Thoracic aorta (tissue), 2 donors: ENCODE measurements at regions not wholly inside any gene's neighbourhood (a gene's known extent, or its start where the extent isn't known, plus 50 kb on each side); places are given as distances from the start of the nearest gene placed in this dataset.

Experiments used
- ATAC-seq: fragments of 150-250 bp; one replicate; pipeline ENCODE4 v1.8.0; 2017; ENCODE audit warnings: low read depth; ENCODE audit not compliant: insufficient number of reproducible peaks, low FRiP score
- DNase-seq: peaks from one replicate; pipeline ENCODE4 v3.0.0-alpha.2; 2020; ENCODE audit warnings: low spot score
- H3K27ac ChIP-seq, 2 donors: fragments of 200-600 bp; sonication (generic); 1 replicate in 1 of 2; 2 replicates in 1 of 2; pipeline ENCODE4 v1.5.1; 2016; ENCODE audit warnings: mild to moderate bottlenecking in 2 of 2, moderate library complexity in 2 of 2
- H3K27me3 ChIP-seq: fragments of 200-600 bp; sonication (generic); replicated peaks from 2 replicates; pipeline ENCODE4 v1.6.0; 2016; ENCODE audit warnings: mild to moderate bottlenecking; ENCODE audit not compliant: insufficient read depth
- H3K36me3 ChIP-seq: fragments of 200-600 bp; sonication (generic); one replicate; pipeline ENCODE4 v1.5.1; 2016
- H3K4me1 ChIP-seq, 2 donors: fragments of 200-600 bp; sonication (generic); 1 replicate in 1 of 2; 2 replicates in 1 of 2; pipeline versions ENCODE4 v1.5.1 to v1.6.0; 2016; ENCODE audit warnings: low read depth in 2 of 2, mild to moderate bottlenecking in 1 of 2; ENCODE audit not compliant: control insufficient read depth in 1 of 2
- H3K4me3 ChIP-seq: fragments of 200-600 bp; sonication (generic); 2 replicates; pipeline ENCODE4 v1.5.1; 2016; ENCODE audit warnings: mild to moderate bottlenecking
- H3K9me3 ChIP-seq: fragments of 200-600 bp; sonication (generic); 2 replicates; pipeline ENCODE4 v1.5.1; 2016
- CTCF ChIP-seq: fragments of 200-600 bp; sonication (generic); IDR thresholded peaks from one replicate; pipeline ENCODE4 v1.5.1; 2019; ENCODE audit warnings: antibody characterized with exemption

- Histone ChIP-seq H3K4me3 (no peak overlapping the region), H3K9me3 (no peaks in the 10 kb centered on the region), H3K4me1 (peaks cover 7 to 14% of the 10 kb centered on the region in 2 donors), H3K36me3 (no peaks in the 10 kb centered on the region), H3K27me3 (no peaks in the 10 kb centered on the region), H3K27ac (no peak overlapping the region)
- no peak for DNase-seq
- TF ChIP-seq CTCF, result no peak
- ATAC-seq, result no peak
These were observed 107.7 kb upstream of the KCND2 start for GRCh38 chr7:120165227-120165626.

GRCh38 chr7:120168066-120168465 lies 104.9 kb upstream of the KCND2 start:
- DNase-seq, result no peak
- peak overlapping the region; percentile 14 to 48 for H3K27ac ChIP-seq

GRCh38 chr7:120169996-120170783 lies 102.8 kb upstream of the KCND2 start:
- H3K27me3 ChIP-seq, result no peaks in the 10 kb centered on the region
- peaks cover 38 to 44% of the 10 kb centered on the region in 2 donors for H3K4me1 ChIP-seq
- no peaks in the 10 kb centered on the region for H3K9me3 ChIP-seq
- no peaks in the 10 kb centered on the region for H3K36me3 ChIP-seq
- no peak for TF ChIP-seq CTCF
- no peak for ATAC-seq
- no peak for DNase-seq
- H3K4me3 ChIP-seq, result no peak overlapping the region
- H3K27ac ChIP-seq, result peak overlapping the region; percentile 40 to 68

More at GRCh38 chr7:120168066-120168465, 104.9 kb upstream of the KCND2 start:
- Histone ChIP-seq H3K4me3 (no peak overlapping the region), H3K27me3 (no peaks in the 10 kb centered on the region), H3K36me3 (no peaks in the 10 kb centered on the region), H3K4me1 (peaks cover 28 to 37% of the 10 kb centered on the region in 2 donors), H3K9me3 (no peaks in the 10 kb centered on the region)
- TF ChIP-seq CTCF, result no peak
- no peak for ATAC-seq

- no peaks in the 10 kb centered on the region for H3K36me3 ChIP-seq
- H3K4me1 ChIP-seq, result peaks cover 38 to 44% of the 10 kb centered on the region in 2 donors
- H3K9me3 ChIP-seq, result no peaks in the 10 kb centered on the region
- no peak for TF ChIP-seq CTCF
- DNase-seq, result no peak
- ATAC-seq, result no peak
- no peak overlapping the region for H3K4me3 ChIP-seq
- peak overlapping the region; percentile 40 to 68 for H3K27ac ChIP-seq
- H3K27me3 ChIP-seq, result no peaks in the 10 kb centered on the region
These were observed 102.1 kb upstream of the KCND2 start for GRCh38 chr7:120170834-120171233.

GRCh38 chr7:120171406-120171805 lies 101.6 kb upstream of the KCND2 start:
- ATAC-seq (no peak), DNase-seq (no peak)
- Histone ChIP-seq H3K9me3 (no peaks in the 10 kb centered on the region), H3K4me3 (no peak overlapping the region), H3K36me3 (no peaks in the 10 kb centered on the region), H3K27ac (peak overlapping the region; percentile 40 to 68), H3K4me1 (peaks cover 38 to 44% of the 10 kb centered on the region in 2 donors), H3K27me3 (no peaks in the 10 kb centered on the region)
- no peak for TF ChIP-seq CTCF
